H1 (cell line): ENCODE measurements at regions not wholly inside any gene's neighbourhood (a gene's known extent, or its start where the extent isn't known, plus 50 kb on each side); places are given as distances from the start of the nearest gene placed in this dataset.

Experiments
- CTCF ChIA-PET: fragments of 300-600 bp; sonication (Branson Sonifier 250); formaldehyde crosslinking; loops from one replicate; lab custom pipeline; 2021; ENCODE audit not compliant: partially characterized antibody; lab: Charles Lee
- POLR2A ChIA-PET: fragments of 300-600 bp; sonication (Branson Sonifier 250); formaldehyde crosslinking; loops from one replicate; lab custom pipeline; 2021; ENCODE audit warnings: inconsistent platforms; ENCODE audit not compliant: partially characterized antibody; lab: Charles Lee
- DNase-seq, 2 experiments: peaks; one replicate each; pipeline versions ENCODE4 v3.0.0 to v3.0.0-alpha.2; 2010 to 2022; ENCODE audit warnings: low spot score in 2 of 2, low read depth in 1 of 2, mixed read lengths in 1 of 2
- FAIRE-seq: peaks from 2 replicates; lab custom pipeline; 2011; peaks lifted over from hg19 to GRCh38; lab: Jason Lieb, UNC
- H2AFZ ChIP-seq: 2 replicates; pipeline ENCODE4 v1.8.1; 2012; ENCODE audit warnings: low read length, inconsistent platforms
- H2AK5ac ChIP-seq: 2 replicates; pipeline ENCODE4 v1.6.1; 2013; ENCODE audit warnings: low read depth, low read length
- H2BK120ac ChIP-seq: replicated peaks from 2 replicates; pipeline ENCODE3; 2013; ENCODE audit warnings: low read depth, low read length, inconsistent platforms
- H2BK12ac ChIP-seq: 2 replicates; pipeline ENCODE4 v1.6.1; 2013; ENCODE audit warnings: low read depth, low read length
- H2BK15ac ChIP-seq: 2 replicates; pipeline ENCODE4 v1.6.1; 2013; ENCODE audit warnings: low read length
- H2BK20ac ChIP-seq: 2 replicates; pipeline ENCODE4 v1.6.1; 2013; ENCODE audit warnings: low read length
- H2BK5ac ChIP-seq: 2 replicates; pipeline ENCODE4 v1.6.1; 2013; ENCODE audit warnings: low read depth, low read length
- H3K14ac ChIP-seq: 2 replicates; pipeline ENCODE4 v1.6.1; 2013; ENCODE audit warnings: inconsistent platforms; ENCODE audit not compliant: insufficient read length
- H3K18ac ChIP-seq: 2 replicates; pipeline ENCODE4 v1.6.1; 2013; ENCODE audit warnings: low read length; ENCODE audit errors: extremely low read depth
- H3K23ac ChIP-seq: 2 replicates; pipeline ENCODE4 v1.6.1; 2013; ENCODE audit warnings: inconsistent platforms; ENCODE audit not compliant: insufficient read length
- H3K23me2 ChIP-seq: 2 replicates; pipeline ENCODE4 v1.6.1; 2013; ENCODE audit warnings: low read depth, low read length
- H3K27ac ChIP-seq: 2 replicates; pipeline ENCODE4 v1.6.1; 2011; ENCODE audit warnings: low read depth, low read length, inconsistent platforms
- H3K27me3 ChIP-seq, 4 experiments: replicated peaks in 1 of 4; 1 replicate in 1 of 4; 2 replicates in 3 of 4; pipeline versions ENCODE4 v1.6.1 to v1.8.1; 2011 to 2013; ENCODE audit warnings: low read length in 3 of 4, mild to moderate bottlenecking in 3 of 4, inconsistent platforms in 2 of 4, mixed read lengths in 2 of 4, moderate library complexity in 1 of 4; ENCODE audit not compliant: control insufficient read depth in 3 of 4, insufficient read depth in 3 of 4; ENCODE audit errors: extremely low read depth in 1 of 4
- H3K36me3 ChIP-seq, 4 experiments: 2 replicates each; pipeline versions ENCODE4 v1.6.1 to v1.8.1; 2011 to 2013; ENCODE audit warnings: mild to moderate bottlenecking in 4 of 4, low read length in 3 of 4, moderate library complexity in 2 of 4, control low read depth in 1 of 4, inconsistent platforms in 1 of 4; ENCODE audit not compliant: insufficient read depth in 4 of 4, control insufficient read depth in 2 of 4
- H3K4ac ChIP-seq: replicated peaks from 2 replicates; pipeline ENCODE3; 2013; ENCODE audit warnings: low read length, low read depth, mixed read lengths, inconsistent platforms; ENCODE audit not compliant: insufficient read length
- H3K4me1 ChIP-seq, 4 experiments: replicated peaks in 1 of 4; 1 replicate in 1 of 4; 2 replicates in 3 of 4; pipeline versions ENCODE4 v1.6.1 to v1.8.1; 2011 to 2013; ENCODE audit warnings: low read length in 3 of 4, inconsistent platforms in 2 of 4, mixed read lengths in 1 of 4; ENCODE audit not compliant: insufficient read depth in 4 of 4, control insufficient read depth in 3 of 4
- H3K4me2 ChIP-seq, 2 experiments: 2 replicates each; pipeline versions ENCODE4 v1.6.1 to v1.8.1; 2011 to 2013; ENCODE audit warnings: low read depth in 2 of 2, low read length in 2 of 2, control low read depth in 1 of 2, inconsistent platforms in 1 of 2, mild to moderate bottlenecking in 1 of 2; ENCODE audit not compliant: insufficient read depth in 1 of 2
- H3K4me3 ChIP-seq, 4 experiments: fragments of 200-600, 300-600 bp in 1 of 4; sonication (generic), shearing (Covaris generic), sonication (Bioruptor Twin) in 1 of 4; 2 replicates each; pipeline versions ENCODE4 v1.5.1 to v1.8.1; 2011 to 2016; ENCODE audit warnings: low read length in 4 of 4, low read depth in 3 of 4, control low read depth in 2 of 4, inconsistent platforms in 2 of 4, mild to moderate bottlenecking in 2 of 4, mixed read lengths in 1 of 4, moderate library complexity in 1 of 4; ENCODE audit not compliant: insufficient read depth in 2 of 4; ENCODE audit errors: extremely low read depth in 1 of 4
- H3K56ac ChIP-seq: replicated peaks from 2 replicates; pipeline ENCODE3; 2013; ENCODE audit warnings: low read depth, mild to moderate bottlenecking, mixed read lengths, low read length, inconsistent platforms; ENCODE audit not compliant: insufficient read length
- H3K79me1 ChIP-seq: 2 replicates; pipeline ENCODE4 v1.6.1; 2013; ENCODE audit warnings: low read depth, low read length, control low read depth
- H3K79me2 ChIP-seq, 2 experiments: 2 replicates each; pipeline versions ENCODE4 v1.6.1 to v1.8.1; 2012 to 2013; ENCODE audit warnings: low read length in 2 of 2, mild to moderate bottlenecking in 2 of 2, inconsistent platforms in 1 of 2; ENCODE audit not compliant: insufficient read depth in 2 of 2, control insufficient read depth in 1 of 2
- H3K9ac ChIP-seq, 4 experiments: replicated peaks in 1 of 4; 1 replicate in 1 of 4; 2 replicates in 3 of 4; pipeline versions ENCODE4 v1.6.1 to v1.8.1; 2011 to 2013; ENCODE audit warnings: low read depth in 3 of 4, low read length in 3 of 4, control low read depth in 2 of 4, mild to moderate bottlenecking in 2 of 4, moderate library complexity in 2 of 4, inconsistent platforms in 1 of 4; ENCODE audit errors: extremely low read depth in 1 of 4
- H3K9me3 ChIP-seq, 2 experiments: 2 replicates each; pipeline versions ENCODE4 v1.6.1 to v1.8.1; 2012 to 2013; ENCODE audit warnings: mild to moderate bottlenecking in 2 of 2, moderate library complexity in 2 of 2, control low read depth in 1 of 2, inconsistent platforms in 1 of 2, low read depth in 1 of 2, low read length in 1 of 2, mixed read lengths in 1 of 2; ENCODE audit not compliant: insufficient read depth in 2 of 2
- H4K20me1 ChIP-seq, 2 experiments: replicated peaks in 1 of 2; 2 replicates each; pipeline versions ENCODE3 to v1.8.1; 2011 to 2013; ENCODE audit warnings: inconsistent platforms in 2 of 2, low read length in 2 of 2, mild to moderate bottlenecking in 1 of 2; ENCODE audit not compliant: insufficient read depth in 2 of 2, control insufficient read depth in 1 of 2
- H4K5ac ChIP-seq: 2 replicates; pipeline ENCODE4 v1.6.1; 2013; ENCODE audit warnings: low read length, low read depth, mixed read lengths, inconsistent platforms; ENCODE audit not compliant: insufficient read length
- H4K8ac ChIP-seq: 2 replicates; pipeline ENCODE4 v1.8.0; 2013; ENCODE audit warnings: mild to moderate bottlenecking, moderate library complexity, low read length, inconsistent platforms; ENCODE audit not compliant: insufficient read depth; ENCODE audit errors: extremely low read depth
- H4K91ac ChIP-seq: replicated peaks from 2 replicates; pipeline ENCODE3; 2013; ENCODE audit warnings: low read length, mixed read lengths, inconsistent platforms; ENCODE audit not compliant: insufficient read length
- BACH1 ChIP-seq: IDR thresholded peaks from 2 replicates; pipeline ENCODE4 v1.6.1; 2012; ENCODE audit warnings: low read length, improper control_type of control experiment
- CBX5 ChIP-seq: fragments of 300-800, 300-1000 bp; sonication (generic); IDR thresholded peaks from 2 replicates; pipeline ENCODE4 v1.7.1; 2016; ENCODE audit warnings: antibody characterized with exemption, low read length, low read depth
- FOSL1 ChIP-seq: IDR thresholded peaks from 2 replicates; pipeline ENCODE4 v1.6.1; 2011; ENCODE audit warnings: mild to moderate bottlenecking, low read depth, low read length, moderate library complexity; ENCODE audit not compliant: insufficient read depth
- GABPA ChIP-seq: IDR thresholded peaks from 2 replicates; pipeline ENCODE4 v1.6.1; 2011; ENCODE audit warnings: mild to moderate bottlenecking, low read length, moderate library complexity, borderline replicate concordance; ENCODE audit not compliant: insufficient read depth
- KDM1A ChIP-seq: fragments of 200-600, 300-600 bp; sonication (generic); IDR thresholded peaks from 2 replicates; pipeline ENCODE4 v1.7.1; 2016; ENCODE audit warnings: mild to moderate bottlenecking, low read length, borderline replicate concordance
- KDM4A ChIP-seq: IDR thresholded peaks from one replicate; pipeline ENCODE4 v1.7.1; 2012; ENCODE audit warnings: low read depth, mild to moderate bottlenecking, moderate library complexity, low read length, inconsistent platforms; ENCODE audit not compliant: severe bottlenecking
- NANOG ChIP-seq: IDR thresholded peaks from 2 replicates; pipeline ENCODE4 v1.6.1; 2011; ENCODE audit warnings: low read length, low read depth, mild to moderate bottlenecking, inconsistent platforms; ENCODE audit not compliant: insufficient read depth, poor library complexity, severe bottlenecking
- RNF2 ChIP-seq: fragments of 200-900, 300-1000 bp; sonication (generic); IDR thresholded peaks from 2 replicates; pipeline ENCODE4 v1.7.1; 2016; ENCODE audit warnings: borderline replicate concordance, low read depth, mild to moderate bottlenecking, antibody characterized with exemption, low read length; ENCODE audit not compliant: poor library complexity, severe bottlenecking; ENCODE audit errors: missing control alignments
- SIN3A ChIP-seq, 2 experiments: IDR thresholded peaks in 1 of 2; conservative IDR thresholded peaks in 1 of 2; 2 replicates each; pipeline ENCODE4 v1.6.1; 2011 to 2012; ENCODE audit warnings: low read length in 2 of 2, improper control_type of control experiment in 1 of 2, low read depth in 1 of 2, mild to moderate bottlenecking in 1 of 2
- WGBS, 2 experiments: shearing (Covaris generic) in 1 of 2; methylation state at CpG; one replicate each; pipeline versions ENCODE4 v1.1.6 to v1.1.7; 2013 to 2015; ENCODE audit warnings: low lambda C conversion rate in 2 of 2, mixed read lengths in 2 of 2, inconsistent platforms in 1 of 2, low coverage in 1 of 2, missing lambda C conversion rate in 1 of 2; ENCODE audit not compliant: insufficient replicate concordance in 2 of 2, insufficient coverage in 1 of 2, insufficient read length in 1 of 2; ENCODE audit errors: extremely low coverage in 1 of 2, missing lambda C conversion rate in 1 of 2; 5-methylcytosine and 5-hydroxymethylcytosine counted together

DNA sequence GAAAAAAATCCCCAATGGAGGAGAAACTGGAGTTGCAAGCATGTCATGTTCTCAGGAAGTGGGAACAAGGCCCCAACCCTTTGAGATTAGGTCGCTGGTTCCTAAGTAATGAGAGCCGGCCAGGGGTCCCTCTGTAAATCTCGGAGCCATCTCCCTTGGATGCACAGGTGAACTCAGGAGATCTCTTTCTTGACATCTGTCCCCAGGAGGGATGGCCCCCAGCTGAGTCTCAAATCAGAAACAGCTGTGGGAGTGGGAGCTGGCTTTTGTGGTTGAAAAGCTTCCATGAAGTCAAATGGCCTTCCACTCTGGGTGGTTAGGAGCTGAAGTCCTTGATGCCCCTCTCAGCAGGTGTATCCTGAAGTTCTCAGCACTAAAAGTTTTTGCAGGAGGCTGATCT lies 257.1 kb downstream of the BMP7 start:
- H3K4me3 ChIP-seq = no peak overlapping the region
- H2AK5ac ChIP-seq = no peak overlapping the region
- no peaks in the 10 kb centered on the region for H3K36me3 ChIP-seq
- no peak overlapping the region for H3K14ac ChIP-seq
- H2BK12ac ChIP-seq = no peak overlapping the region
- H2BK5ac ChIP-seq = no peak overlapping the region
- H3K23me2 ChIP-seq = no peaks in the 10 kb centered on the region; the same call in 1 of the 2 replicates
- H2AFZ ChIP-seq = no peak overlapping the region
- ChIA-PET CTCF (interaction anchor here (1.2 to 8.6 kb wide), 3 partner anchors 11 to 28 kb away, joined by 3 to 60 read pairs (median 8); no protein-coding TSS in a partner anchor), POLR2A (no interaction called here)
- 78% methylated on average over 3 of the region's 3 CpGs; no CpG with 5 or more reads in 1 of the 2 experiments for WGBS, 2 experiments
- peaks cover 0 to 3% (median 2%) of the 10 kb centered on the region in 4 experiments; a peak in 5 of 7 replicates for H3K27me3 ChIP-seq
- no peaks in the 10 kb centered on the region for H3K79me2 ChIP-seq
- H3K23ac ChIP-seq = no peak overlapping the region
- no peak overlapping the region for H3K18ac ChIP-seq
- no peak overlapping the region for H3K9ac ChIP-seq
- no peaks in the 10 kb centered on the region for H3K9me3 ChIP-seq
- H3K56ac ChIP-seq = no peak overlapping the region
- no peak overlapping the region for H4K8ac ChIP-seq
- FAIRE-seq = no peak
- H3K79me1 ChIP-seq = no peaks in the 10 kb centered on the region
- H4K5ac ChIP-seq = no peak overlapping the region
- H3K27ac ChIP-seq = no peak overlapping the region
- no peaks in the 10 kb centered on the region for H4K20me1 ChIP-seq
- DNase-seq = no peak
- no peak for TF ChIP-seq KDM4A
- no peak for TF ChIP-seq CBX5
- no peak for TF ChIP-seq GABPA
- no peak for TF ChIP-seq KDM1A
- no peak for TF ChIP-seq SIN3A (conservative IDR thresholded peaks at IDR 0.05 in 1 of 2, IDR thresholded peaks at IDR 0.05 in 1 of 2; ENCODE audit: low read depth in 1 of 2, low read length in 2 of 2)
- no peak for TF ChIP-seq BACH1
- no peak for TF ChIP-seq RNF2
- no peak for TF ChIP-seq FOSL1
- TF ChIP-seq NANOG = no peak
- TF ChIP-seq, all 59 proteins: peak for 0
- Histone ChIP-seq H2BK20ac (no peak overlapping the region), H2BK15ac (no peak overlapping the region), H3K4me2 (no peak overlapping the region), H3K4me1 (peaks cover 0 to 8% (median 2%) of the 10 kb centered on the region in 4 experiments; a peak in 5 of 7 replicates), H3K4ac (no peak overlapping the region), H2BK120ac (no peak overlapping the region), H4K91ac (no peak overlapping the region)
